T follicular helper cell (primary cell): ENCODE measurements at regions not wholly inside any gene's neighbourhood (a gene's known extent, or its start where the extent isn't known, plus 50 kb on each side); places are given as distances from the start of the nearest gene placed in this dataset.

ENCODE experiments used
- DNase-seq: peaks from one replicate; pipeline ENCODE4 v3.0.0-alpha.2; 2020; ENCODE audit warnings: low read depth

DNA sequence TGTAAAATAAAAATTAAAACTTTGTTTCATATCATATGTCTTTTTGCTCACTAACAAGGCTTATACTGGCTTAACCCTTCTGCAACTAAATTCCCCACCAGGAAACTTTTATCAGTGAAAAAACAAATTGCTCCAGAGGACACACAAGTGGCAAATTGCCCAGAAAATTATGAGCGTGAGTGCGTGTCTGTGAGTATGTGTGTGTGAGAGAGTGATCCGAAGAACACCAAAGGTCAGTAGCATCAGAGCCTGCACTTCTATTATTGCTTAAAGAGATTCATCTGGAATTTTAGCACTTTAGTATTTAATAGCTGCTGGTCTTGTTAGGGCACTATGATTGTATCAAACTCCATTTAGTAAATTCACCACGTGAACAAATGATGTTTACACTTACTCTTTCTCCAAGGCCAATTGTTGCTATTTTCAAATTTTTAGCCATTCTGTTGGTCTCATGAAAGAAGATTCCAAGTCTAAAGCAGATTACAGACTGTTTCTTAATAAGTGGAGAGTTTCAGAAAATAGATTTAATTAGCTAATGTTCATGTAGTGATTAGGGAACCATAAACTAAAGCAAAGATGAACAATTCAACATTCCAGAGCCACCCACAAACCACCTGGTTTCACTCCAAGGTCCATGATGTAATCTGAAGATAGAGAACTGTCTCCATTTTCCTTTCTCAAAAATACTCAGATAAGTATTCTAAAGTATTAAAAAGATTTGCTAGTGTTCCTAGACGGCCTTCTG, 91.1 kb upstream of the IL12A start:
- DNase-seq: no peak

DNA sequence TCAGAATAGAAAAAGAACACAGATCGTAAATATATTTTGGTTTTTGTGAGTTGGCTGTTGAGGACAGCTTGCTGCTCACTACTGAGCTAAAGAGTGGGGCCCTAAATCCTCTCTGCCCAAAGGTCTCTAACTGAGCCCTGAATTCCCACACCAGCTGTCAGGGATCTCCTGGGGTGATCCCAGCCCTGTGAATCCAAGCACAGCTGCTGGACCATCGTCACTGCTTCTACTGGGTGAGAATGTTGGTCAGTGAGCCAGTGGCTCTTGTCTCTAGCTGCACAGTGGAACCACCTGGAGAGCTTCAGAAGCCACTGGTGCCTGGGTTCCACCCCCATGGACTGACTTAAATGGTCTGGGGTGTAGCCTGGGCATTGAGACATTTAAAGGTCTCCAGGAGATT, 90.5 kb upstream of the IL12A start:
- no peak for DNase-seq

DNA sequence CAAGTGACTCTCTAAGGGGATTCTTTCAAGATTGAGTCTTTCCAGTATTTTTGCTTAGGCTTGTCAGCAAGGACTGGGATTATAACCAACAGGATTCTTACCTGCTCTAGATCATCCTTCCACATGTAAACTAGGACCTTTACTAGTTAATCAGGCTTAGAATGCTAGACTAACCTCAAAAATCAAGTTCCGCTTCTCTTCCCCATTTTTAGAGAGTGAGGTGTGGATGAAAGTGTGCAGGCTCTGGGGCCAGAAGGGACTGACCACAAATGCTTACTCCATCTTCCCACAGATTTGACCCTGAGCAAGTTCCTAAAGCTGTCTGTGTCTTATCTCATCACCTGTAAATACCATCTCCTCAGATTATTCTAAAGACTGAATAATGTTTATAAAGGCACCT, 89.5 kb upstream of the IL12A start:
- no peak for DNase-seq

DNA sequence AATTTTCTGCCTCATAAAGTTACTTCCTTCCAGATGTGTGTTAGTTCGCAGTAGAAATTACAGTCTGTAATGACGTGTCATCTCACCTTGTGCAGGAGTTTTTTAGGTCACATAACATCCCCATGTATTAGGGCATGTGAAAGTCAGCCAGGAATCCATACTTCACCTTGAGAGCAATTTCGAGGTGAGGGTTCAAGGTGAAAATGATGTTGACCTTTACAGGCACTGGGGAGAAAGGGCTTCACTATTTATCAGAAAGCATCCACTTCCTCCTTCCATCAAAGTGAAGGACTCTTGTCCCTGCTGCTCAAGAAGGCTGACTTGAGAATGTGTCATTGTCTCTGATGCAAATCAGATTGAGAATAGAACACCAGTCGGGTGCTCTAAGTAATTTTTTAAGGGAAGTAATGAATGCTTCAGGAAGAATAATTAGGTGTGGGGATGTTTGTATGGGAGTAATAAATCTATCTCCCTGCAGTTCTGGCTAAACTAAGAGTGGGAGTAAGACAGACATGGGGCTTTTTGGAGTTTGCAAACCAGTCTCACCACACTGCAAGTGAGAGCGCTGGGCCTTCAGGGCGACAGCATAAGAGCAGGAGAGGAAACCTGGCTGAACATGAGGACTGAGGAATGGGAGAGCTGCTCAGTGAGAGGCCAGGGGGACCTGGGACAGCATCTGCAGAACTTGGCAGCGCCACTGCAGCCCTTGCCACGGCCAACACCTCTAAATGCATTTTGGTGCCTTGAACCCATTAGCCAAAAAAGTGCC, 85.9 kb upstream of the IL12A start:
- no peak for DNase-seq

DNA sequence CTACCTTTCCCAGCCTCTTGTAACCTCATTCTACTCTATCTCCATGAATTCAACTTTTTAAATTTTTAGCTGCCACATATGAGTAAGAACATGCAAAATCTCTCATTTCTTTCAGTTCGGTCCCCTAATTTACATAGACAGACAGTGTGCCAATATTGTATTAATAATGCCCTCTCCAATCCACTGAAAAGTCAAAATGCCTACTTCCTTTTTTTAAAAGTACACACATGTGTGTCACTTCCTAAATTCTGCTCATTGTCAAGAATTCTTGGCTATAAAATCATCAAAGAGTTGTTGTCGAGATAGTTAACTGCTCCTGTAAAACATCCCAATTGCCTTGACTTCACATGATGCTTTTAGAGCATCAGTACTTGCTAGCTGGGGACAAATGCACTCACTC, 84.2 kb upstream of the IL12A start:
- no peak for DNase-seq

DNA sequence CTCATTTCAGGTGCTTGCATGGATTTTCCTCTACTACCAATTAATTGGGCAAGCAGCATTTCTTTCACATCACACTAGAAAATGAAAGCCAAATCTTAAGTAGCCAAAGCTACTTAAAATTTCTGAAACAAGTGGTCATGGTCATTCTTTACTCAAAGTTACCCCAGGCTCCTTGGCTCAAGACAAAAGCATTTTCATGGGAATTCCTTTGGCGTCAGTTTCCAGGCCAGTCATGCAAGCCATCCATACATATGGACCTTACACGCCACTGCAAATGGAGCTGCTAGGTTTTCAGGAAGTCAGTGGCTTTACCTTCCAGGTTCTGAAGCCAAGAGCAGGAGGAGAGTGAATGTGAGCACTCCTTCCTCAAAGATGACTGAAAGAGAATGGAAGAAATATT, 83.7 kb upstream of the IL12A start:
- no peak for DNase-seq

DNA sequence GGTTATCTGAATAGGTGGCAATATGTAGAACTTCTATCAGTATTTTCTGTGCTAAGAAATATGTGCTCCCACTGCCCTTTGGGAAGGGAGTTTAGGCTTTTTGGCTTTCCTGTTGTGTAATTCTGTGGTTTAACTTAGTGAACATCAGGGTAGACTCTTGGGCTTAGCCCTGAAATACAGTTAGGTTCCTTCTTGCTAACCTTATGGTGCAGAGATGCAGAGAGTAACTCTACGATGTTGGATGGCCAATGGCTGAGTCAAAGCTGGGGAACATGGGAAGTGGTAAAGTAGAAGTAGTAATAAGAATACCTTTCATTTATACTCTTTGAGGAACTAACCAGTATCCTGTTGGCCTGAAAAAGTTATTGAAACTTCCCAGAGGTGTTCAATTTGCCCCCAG, 80.8 kb upstream of the IL12A start:
- no peak for DNase-seq

DNA sequence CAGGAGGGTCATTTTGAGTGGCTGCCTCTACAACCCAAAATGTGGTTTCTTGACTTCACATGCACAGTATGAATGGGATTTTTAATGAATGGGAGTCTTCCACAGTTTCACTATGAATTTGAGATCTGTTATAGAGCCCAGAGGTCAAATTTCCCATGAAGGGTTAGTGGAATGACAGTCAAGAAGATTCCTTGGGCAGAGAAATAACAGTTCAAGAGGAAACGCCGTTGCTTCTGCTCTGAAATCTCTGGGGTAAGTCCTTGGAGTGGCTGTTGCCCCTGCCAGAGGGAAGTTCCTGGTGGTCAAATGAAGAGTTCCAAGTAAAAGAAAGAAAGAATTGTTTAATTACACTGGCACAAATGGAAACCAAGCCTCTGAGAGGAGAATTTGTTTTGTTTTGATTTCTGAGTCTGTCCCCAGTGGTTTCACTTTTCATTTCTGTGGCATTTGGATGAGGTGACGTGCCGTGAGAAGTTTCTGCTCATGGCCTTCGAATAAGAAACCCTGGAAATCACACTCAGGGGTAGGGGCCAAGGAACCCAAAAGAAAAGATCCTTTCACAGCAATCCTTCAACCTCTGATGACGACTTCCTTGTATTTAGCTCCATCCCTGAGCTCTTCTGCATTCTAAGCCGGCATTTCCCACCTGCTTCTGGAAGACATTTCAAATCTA, 77.5 kb upstream of the IL12A start:
- no peak for DNase-seq

DNA sequence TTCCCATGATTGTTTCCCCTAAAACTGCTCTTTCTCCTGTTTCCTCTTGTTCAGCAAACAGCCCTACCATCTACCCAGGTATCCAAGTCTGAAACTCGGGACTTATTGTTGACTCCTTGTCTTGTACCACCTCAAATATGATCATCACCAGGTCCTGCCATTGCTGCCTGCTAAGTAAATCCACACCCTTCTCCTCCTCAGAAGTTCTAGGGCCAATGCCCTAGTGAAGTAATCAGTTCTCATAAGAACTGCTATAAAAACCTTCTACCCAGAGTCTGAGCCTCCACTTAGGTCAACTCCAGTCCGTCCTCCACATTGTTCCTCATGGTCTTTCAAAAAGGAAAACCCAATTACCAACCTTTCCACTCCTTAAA, 77.0 kb upstream of the IL12A start:
- no peak for DNase-seq

DNA sequence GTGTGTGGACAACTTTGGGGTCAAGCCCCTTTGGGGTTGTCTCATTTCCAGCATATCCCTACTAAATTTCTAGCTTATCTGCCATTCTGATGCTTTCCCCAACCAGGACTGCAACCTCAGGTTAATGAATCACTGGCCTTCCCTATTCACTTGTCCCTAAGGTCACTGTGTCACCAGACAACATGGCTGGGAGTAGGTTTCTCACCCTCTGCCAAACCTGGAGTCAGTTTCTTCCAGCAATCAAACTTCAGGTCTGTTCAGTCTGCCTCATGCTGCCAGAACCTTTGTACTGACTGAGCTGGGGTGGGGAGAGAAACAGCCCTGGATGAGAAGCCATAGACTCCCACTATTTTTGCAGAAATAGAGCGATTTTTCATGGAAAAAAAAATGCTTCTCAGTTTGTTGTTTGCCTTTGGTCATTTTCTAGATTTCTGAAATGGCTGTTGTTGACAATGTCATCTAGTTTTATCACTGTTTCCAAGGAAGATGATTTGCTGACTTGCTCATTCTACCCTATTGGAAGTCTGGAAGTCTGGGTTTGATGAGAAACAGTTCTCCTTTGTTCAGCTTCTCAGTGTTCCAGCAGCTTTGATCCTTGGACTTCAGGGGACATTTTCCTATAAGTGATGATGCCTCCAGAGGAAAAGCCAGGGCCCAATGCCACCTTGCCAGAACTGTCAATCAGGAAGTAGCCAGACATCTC, 74.8 kb upstream of the IL12A start:
- no peak for DNase-seq

DNA sequence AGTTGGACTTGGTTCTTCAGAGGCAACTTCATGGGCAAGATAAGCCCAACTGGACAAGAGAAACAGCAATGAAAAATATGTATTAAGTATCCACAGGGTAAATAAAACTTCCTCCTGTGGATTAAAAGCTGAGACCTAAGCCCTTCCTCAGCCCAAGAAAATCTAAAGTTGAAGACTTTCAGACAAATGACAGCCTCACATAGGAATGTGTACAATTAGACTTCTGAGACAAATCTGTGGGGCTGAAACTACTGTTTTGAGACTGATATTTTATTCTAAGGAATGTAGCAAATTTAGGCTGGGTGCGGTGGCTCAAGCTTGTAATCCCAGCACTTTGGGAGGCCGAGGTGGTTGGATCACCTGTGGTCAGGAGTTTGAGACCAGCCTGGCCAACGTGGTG, 74.2 kb upstream of the IL12A start:
- DNase-seq: no peak

DNA sequence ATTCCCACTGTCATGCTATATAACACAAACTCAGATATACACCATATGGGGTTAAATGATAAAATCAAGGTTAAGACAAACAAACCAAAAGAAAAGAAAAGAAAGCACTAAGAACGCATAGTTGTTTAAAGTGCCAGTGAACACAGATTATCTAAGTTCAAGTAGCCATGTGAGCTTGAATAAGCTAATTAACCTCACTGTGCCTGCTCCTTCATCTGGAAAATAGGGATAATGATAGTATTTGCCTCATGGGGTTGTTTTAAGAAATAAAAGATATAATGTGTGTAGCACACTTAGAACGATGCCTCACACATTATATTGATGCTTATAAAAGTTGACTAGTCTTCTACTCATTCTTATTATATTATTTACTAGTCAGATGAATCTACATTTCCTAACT, 72.6 kb upstream of the IL12A start:
- DNase-seq: no peak

DNA sequence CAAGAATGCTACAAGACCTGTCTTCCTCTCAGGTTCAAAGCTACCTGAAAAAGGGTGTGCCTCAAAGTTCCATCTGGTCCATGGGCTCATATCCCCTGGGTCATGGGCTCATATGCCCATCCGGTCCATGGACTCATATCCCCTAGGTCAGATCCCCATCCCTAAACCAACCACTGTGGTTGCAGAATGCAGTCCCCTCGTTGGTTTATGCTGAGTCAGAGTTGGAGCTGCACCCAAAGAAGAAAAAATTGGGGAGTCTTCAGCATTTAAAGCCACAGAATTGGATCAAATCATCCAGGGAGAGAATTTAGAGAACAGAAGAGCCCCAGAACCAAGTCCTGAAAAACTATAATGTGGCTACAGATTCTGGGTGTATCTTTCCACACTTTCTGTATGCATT, 71.5 kb upstream of the IL12A start:
- DNase-seq: no peak

DNA sequence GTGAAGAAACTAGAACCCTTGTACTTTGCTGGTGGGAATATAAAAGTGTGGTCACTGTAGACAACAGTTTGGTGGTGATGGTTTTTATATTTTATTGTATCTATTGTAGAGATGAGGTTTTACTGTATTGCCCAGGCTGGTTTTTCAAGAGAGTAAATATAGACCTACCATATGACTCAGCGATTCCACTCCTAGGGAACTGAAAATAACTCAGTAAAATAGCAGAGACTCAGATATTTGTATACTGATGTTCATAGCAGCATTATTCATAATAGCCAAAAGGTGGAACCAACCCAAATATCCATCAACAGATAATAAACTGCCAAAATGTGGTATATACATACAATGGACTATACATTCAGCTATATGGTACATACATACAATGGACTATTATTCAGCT, 68.8 kb upstream of the IL12A start:
- DNase-seq: no peak

DNA sequence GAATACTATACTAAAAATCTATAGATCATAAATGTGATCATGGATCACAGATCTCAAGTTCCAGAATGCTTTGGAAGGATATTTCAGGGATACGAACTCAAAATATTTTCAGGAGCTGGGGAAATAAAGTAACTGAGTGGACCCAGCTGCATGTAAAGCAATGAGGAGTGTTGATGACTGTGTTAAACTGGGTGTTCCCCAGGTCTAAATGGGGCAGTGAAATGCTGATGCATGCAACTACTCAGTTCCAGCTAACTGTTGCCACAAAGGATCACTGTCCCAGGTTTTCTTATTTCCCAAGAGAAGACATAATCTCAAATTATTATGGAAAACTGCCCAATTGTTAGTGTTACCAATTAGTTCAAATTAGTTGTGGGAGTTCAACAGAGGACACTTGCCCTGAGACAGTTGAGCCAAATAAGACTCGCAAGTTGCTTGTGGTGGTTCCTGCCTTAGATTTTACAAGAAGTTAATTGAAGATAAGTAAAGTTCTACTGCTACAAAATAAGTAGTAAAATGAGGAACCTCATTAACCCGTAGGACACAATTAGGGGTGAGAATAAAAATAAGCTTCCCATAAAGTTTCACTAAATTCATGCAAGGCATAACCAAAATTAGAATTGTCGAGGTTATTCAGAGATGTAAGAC, 66.3 kb upstream of the IL12A start:
- no peak for DNase-seq

DNA sequence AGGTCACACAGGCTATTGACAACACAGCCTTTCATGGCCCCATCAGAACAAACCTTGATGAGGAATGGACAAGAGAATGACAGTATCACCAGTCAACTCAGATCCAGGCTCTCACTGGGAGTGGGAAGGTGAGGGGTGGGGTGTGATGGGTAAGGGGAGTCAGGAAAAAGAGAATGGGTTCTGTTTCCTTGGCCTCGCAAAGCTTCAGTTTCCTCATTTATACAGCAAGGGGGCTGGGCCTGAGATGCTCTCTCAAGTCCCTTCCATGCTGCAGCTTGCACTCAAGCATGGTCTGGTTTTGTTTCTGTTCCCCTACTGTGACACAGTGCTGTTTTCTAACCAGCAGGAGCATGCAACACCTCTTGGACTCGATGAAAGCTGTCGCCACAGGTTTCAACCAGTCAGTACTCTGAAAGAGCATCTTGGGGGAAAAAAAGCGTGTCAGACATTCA, 65.7 kb upstream of the IL12A start:
- no peak for DNase-seq

DNA sequence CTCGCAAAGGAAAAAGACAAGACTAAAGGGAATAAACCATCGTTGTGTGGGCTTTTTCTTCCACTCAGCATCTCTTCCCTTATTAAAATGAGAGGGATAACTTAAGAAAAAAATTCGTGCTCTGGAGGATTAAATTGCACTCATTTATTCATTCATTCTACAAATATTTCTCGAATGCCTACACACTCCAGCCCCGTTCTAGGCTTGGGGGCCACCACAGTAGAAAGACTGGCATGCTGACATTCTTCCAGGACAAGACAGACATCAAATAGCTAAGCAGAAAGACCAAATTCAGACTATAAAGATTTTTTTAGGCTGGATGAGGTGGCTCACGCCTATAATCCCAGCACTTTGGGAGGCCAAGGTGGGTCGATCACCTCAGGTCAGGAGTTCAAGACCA, 65.3 kb upstream of the IL12A start:
- no peak for DNase-seq

DNA sequence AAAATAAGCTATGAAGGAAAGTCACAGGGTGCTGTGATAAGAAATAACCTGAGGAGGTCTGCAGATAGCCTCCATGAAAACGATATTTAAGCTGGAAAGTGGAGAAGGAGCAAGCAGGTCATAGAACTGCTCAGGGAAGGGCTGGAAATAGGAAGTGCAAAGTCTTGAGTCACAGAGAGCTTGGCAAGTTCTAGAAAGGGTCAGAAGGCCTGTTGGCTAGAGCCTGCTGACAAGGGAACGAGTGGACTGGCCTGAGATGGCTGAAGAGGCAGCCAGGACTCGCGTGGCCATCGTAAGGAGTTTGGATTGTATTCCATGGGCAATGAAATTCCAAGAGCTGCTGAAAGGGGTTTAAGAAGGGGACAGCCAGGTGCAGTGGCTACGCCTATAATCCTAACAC, 64.7 kb upstream of the IL12A start:
- DNase-seq: no peak

DNA sequence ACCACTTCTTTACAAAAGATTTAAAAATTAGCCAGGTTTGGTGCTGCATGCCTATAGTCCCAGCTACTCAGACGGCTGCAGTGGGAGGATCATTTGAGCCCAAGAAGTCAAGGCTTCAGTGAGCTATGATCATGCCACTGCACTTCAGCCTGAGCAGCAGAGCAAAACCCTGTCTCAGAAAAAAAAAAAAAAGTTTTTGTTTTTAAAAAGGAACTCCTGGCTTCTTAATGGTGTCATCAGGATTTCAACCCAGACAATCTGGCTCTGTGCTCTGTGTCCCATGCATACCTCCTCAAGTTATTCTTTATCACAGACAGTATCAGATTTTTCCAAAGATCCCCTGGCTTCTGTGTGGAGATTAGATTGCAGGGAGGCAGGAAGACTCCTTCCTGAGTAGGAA, 64.2 kb upstream of the IL12A start:
- no peak for DNase-seq

DNA sequence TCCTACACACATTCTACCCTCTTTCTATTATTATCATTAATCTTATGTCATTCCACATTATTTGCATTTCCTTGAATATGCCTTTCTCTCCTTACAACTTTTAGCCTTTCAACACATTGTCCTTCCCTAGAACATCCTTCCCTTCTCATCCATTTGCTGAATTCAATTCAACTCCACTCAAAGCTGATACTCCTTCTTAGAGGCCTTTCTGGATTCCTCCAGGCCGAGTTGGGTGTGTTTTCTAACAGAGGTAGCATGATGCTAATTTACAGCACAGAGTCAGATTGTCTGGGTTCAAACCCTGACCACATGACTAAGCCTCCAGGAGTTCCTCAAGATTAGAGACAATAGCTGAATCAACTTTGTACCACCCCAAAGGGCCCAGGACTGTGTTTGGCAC, 63.4 kb upstream of the IL12A start:
- no peak for DNase-seq

DNA sequence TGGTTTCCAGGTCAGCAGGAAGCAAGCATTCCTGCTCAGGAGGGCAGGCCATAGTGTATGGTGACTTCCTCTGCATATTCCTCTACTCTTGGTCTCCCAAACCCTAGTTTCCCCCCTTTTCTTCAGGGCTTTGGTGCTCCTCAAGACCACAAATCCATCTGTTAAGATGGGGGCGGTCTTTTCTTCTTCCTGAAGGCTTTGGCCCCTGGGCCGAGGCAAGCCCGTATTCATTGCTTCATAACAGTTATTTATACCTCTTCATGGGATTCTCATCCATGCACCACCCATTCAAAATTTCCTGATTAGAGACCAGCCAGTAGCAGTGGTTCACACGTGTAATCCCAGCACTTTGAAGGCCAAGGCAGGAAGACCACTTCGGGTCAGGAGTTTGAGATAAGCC, 62.1 kb upstream of the IL12A start:
- DNase-seq: no peak

DNA sequence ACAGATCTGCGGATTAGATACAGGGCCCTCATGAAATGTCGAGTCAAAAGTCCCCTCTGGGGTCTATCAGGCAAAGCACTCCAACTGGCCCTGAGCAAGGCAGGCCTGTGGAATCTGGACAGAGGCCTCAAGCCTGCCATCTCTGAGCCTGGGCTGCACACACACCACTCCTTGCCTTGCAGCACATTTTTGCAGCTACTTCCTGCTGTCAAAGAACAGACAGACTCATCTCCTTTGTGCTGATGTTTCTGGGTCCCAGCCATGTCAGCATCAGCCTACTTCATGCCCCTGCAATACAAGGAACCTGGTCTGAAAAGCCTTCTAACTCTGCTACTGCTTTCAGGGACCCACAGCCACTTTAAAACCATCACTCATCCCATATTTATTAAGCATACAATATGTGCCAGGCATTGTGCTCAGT, 60.6 kb upstream of the IL12A start:
- DNase-seq: no peak
